ENCODE measurements at regions not wholly inside any gene's neighbourhood (a gene's known extent, or its start where the extent isn't known, plus 50 kb on each side); places are given as distances from the start of the nearest gene placed in this dataset.

DNA sequence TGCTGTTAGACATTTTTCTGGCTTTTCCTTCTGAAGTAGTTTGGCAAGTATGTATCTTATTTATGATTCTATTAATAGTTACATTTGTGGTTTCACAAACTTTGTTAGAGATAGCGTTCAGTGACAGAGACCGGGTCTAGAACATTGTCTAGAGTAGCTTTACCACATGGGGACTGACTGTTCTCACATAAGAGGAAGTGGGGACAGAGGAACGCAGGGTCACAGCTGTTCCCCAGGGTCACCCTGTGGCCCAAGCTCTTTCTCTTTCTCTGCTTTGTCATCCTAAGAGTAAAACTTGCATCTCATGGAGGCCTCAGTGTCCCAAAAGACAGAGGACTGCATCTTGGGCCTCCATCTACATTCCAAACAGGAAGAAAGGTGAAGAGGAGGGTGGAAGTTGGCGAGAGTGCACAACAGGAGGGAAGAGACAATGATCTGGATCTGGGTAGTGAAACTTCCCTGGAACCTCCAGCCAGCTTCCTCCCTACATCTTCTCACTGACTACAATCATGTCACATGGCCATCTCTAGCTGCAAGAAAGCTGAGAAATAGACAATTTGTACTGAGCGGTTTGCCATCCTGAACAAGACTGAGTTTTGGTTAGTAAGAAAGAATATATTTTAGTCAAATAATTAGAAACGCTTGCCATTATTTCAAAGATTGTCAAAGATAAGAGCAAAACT, 645.8 kb upstream of the ARID1B start:
- no peak for DNase-seq (ENCODE audit: low spot score)

DNA sequence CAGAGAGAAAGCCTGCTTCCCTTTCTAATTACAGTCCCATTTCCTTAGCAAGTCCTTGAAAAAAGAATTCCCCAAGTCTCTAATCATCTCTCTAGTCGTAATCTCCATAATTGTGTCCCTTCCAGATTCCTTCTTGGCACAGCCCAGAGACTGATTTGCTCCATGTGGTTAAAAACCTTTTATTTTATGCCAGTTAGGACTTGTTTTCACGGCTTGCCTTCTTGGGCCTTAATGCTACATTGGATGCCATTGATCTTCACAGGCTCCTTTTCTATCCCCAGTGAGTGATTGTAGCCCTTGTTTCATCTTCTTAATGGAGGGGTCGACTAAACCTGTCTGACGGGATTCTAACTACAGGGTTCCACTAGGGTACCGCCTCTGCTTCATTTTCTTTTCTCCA, 650.6 kb upstream of the ARID1B start:
- no peak for DNase-seq (ENCODE audit: low spot score)

DNA sequence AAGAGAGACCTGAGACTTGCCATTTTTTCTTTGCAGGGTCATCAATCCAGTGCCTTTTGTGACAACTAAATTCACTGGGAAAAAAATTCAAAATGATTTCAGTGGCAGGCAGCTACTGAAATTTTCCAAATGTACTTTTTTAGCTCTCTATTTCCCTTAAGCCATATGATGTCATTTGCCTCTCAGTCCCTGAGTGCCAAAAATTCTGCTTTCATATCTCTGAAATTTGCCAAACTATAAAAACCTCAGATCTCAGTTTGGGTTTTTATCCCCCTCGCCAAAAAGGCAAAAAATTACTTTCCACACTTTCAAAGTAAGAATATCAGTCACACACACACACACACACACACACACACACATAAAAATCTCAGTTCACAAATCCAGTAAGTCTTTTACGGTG, 651.3 kb upstream of the ARID1B start:
- DNase-seq (ENCODE audit: low spot score) = no peak

DNA sequence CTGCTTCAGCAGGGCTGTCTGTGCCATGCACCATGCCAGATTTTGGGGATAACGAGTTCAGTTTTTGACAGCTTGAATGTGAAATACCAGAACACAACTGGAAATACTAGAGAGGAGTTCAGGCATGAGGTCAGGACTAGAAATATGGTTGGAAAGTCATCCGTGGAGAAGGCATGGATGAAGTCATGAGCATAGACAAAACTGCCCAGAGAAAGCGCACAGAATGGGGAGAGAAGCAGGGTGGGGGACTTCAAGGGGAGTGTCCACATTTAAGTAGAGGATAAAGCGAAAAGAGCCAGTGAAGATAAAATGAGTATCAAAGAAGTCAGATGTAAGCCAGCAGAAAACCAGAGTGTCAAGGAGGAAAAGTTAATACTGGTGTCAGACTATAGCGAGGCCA, 653.4 kb upstream of the ARID1B start:
- DNase-seq (ENCODE audit: low spot score) = no peak

DNA sequence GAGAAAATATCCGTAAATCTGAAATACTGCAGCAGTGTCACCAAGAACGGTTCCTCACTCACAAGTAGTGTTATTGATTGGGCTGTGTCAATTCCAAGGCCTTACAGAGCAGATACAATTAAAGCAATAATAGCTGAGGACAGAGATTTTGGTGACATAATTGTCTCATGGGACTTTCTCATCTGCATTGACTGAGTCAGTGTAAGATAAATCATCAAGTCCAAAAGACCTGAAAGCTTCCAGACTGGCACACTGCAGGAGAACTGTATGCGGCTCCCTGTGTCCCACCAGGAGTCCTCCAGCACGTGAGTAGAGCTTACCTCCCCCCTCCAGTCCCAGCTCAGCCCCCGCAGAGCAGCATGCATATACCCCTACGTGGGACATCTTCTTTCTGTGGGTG, 655.2 kb upstream of the ARID1B start:
- no peak for DNase-seq (ENCODE audit: low spot score)

DNA sequence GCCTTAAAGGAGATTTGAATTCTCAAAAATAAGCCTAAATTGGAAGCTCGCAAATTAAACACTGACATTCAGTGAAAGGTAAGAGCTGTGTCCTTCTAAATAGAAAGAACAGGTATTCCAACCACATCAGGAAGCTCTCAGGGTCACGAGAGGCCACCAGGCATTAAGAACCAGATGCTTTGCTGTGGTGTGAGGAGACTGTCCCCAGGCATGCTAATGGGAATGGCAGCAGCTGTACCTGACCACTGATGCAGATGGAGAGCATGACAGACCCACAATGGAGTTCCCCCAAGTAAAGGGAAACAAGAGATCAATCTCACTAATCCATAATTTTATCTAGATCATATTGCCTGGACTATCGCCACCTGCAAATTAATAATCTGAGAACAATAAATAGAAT, 658.9 kb upstream of the NOX3 start:
- no peak for DNase-seq (ENCODE audit: low spot score)

DNA sequence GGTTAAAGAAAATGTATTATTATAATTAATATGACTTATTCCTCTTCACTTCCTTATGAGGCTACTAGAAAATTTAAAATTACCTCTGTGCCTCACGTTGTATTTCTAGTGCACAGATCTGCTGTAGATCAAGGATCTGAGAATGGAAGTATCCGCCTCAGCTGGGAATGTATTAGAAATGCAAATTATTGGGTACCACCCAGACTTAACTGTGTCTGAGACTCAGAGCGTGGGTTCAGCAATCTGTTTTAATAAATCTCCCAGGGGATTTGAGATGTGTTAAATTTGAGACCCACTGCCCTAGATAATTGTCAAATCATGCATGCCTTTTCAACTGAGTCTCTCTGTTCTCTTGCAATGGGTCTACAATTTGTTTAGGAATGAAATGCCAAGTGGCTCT, 658.0 kb upstream of the NOX3 start:
- DNase-seq (ENCODE audit: low spot score) = no peak

DNA sequence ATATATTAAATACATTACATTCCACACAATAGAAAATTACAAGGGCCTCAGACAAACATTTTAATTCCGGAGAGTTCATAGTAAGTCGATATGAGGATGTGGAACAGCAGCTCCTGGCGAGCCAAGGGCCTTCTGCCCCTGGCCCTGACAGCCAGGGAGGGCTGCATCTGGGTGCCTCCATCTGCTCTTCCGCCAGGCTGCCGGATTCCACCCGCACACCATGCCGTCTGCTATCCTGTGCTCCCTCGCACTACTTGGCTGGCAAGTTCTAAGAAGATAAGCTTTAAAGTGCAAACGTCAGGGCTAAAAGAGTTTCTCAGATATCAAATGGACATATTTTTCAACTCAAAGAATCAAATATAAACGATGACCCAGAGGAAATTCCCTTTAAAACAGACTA, 656.3 kb upstream of the NOX3 start:
- no peak for DNase-seq (ENCODE audit: low spot score)

DNA sequence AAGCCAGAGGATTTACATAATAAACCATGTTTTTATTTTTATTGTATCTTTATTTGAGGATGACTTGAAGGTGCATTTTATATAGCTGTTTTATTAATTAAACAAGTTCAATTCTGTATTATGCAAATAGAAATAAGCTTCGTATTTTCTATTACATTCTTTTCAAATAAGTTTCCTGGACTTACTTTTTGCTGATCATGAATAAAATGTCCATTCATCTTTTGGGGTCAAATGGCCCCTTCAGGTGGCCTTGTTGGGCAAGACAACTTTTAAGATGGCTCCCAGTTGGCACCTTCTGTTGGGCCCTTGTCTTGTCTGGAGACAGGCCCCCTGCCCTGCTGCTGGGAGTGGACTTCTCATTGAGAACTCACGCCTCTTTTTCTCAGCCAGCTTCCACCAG, 654.6 kb upstream of the NOX3 start:
- DNase-seq (ENCODE audit: low spot score) = no peak

DNA sequence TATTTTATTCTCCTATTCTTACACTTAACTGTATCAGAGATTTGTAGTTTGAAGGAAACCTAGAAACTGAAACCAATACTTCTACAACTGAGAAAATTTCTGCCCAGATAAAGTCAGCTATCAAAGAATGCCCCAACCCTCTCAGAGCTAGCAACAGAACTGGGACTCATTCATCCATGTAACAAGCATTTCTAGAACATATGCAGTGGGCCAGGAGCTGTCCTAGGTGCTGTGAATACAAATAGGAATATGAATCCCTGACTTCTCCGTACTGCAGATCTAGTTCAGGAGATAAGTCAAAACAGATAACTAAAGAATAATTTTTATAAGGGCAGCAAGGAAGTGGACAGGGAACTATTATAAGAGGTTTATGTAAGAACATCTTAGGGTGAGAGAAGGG, 654.1 kb upstream of the NOX3 start:
- no peak for DNase-seq (ENCODE audit: low spot score)

DNA sequence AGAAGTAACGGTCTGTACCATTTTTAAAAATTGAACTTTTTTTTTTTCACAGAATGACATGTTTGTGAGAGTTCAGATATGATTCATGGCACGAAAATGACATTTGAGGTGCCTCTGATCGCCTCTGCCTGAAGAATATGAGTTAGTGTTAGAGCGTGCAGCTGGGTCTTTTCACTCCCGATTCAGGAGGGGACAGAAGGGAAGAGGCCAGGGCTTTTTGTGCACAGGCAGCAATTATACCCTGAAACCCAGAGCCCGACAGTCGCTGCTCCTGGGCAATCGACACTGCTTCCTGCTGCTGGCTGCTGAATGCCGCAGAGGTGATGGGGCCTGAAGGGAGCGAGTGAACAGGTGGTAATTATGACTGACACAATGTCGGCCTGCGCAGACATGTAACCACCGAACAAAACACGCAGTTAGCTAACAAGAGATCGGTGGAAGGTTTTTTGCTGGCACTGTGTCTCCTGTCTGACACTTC, 652.0 kb upstream of the NOX3 start:
- DNase-seq (ENCODE audit: low spot score) = no peak

DNA sequence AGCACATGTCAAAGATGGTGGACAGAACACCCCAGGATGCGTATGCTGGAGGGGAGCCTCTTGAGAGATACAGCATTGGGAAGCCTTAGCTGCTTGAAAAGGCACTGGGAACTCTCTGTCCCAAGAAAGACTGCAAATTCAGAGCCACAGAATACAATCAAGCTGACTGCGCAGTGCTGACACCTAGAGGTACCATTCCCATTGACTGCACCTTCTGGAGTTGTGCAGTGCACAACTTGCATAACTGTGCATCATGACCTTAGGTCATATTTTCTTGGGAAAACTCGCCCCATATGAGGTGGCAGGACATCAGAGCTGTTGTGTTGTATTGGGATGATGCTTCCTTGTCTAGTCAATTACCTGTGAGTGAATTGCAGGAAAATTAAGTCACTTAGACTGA, 646.5 kb upstream of the NOX3 start:
- no peak for DNase-seq (ENCODE audit: low spot score)

DNA sequence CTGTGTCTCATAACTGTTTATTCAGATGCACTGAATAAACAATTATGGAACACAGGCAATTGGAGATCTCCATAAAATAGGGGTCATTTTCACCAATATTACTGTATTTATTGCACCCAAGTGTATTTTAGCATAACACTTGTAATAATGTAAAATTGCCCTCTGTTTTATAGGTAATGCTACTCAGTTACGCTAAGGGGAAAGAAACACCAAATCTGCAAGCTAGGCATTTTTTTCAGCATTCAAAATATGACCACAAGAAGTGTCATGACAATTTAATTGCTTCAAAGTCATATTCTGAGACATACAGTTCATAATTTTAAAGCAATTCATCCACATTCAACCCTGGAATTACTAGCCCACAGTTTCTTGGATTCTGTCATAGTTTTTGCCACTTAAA, 643.2 kb upstream of the NOX3 start:
- no peak for DNase-seq (ENCODE audit: low spot score)

DNA sequence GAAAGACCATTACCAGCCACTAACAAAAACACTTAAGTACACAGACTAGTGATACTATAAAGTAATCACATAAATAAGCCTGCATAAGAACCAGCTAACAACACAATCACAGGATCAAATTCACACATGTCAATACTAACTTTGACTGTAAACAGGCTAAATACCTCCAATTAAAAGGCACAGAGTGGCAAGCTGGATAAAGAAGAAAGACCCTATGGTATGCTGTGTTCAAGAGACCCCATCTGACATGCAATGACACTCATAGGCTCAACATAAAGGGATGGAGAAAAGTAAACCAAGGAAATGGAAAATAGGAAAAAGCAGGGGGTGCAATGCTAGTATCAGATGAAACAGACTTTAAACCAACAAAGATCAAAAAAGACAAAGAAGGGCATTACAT, 631.8 kb upstream of the NOX3 start:
- DNase-seq (ENCODE audit: low spot score) = no peak

DNA sequence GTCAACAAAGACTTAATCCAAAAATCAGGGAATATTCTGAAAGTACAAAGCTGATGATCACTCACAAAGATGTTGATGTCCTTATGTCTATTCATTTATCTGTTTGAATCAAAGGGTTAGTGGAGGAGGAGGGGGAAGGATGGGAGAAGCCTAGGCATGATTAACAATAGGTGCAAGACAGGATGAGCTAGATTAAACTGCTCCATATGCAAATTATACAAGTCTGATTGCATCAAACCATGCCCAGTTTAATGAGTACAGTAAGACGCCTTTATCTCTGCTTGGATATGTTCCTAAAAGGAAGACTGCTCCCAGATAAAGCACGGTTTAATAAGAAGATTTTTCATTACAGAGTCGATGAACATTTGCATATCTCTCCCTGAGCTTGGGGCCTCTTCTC, 626.4 kb upstream of the NOX3 start:
- no peak for DNase-seq (ENCODE audit: low spot score)

DNA sequence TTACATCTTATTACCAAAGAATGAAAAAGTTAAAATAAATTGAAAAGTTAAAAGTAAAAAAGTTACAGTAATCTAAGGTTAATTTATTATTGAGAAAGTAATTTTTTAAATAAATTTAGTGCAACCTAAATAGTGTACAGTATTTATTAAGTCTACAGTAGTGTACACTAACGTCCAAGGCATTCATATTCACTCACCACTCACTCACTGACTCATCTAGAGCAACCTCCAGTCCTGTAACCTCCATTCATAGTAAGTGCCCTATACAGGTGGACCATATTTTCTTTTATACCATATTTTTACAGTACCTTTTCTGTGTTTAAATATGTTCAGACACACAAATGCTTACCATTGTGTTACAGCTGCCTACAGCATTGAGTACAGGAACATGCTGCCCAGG, 624.7 kb upstream of the NOX3 start:
- DNase-seq (ENCODE audit: low spot score) = no peak

DNA sequence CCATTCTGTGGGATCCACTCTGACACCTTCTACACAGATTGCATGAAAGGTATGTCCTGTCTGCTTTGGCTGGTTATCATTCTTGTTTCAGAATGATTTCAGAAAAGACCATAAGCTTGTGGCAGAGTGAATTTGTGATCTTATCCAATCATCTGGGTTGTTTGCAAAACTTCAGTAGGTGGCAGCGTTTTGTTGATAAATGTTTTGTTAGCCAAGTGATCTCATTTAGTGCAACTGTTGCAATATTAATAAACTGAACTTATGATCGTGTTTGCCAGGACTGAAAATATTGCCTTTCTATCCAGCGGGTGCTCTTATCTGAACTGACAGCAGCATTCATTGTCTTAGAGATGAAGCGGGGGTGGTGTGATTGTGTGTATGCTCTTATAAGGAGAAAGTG, 613.2 kb upstream of the NOX3 start:
- DNase-seq (ENCODE audit: low spot score) = no peak

DNA sequence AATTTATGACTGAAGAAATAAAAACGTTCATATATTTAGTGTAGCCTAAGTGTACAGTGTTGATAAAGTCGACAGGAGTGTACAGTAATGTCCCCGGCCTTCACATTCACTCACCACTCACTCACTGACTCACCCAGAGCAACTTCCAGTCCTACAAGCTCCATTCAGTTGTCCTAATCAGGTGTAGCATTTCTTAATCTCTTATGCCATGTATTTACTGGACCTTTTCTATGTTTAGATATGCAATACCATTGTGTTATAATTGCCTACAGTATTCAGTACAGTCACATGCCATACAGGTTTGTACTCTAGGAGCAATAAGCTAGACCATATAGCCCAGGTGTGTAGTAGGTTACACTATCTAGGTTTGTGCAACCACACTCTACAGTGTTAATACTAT, 610.2 kb upstream of the NOX3 start:
- no peak for DNase-seq (ENCODE audit: low spot score)

DNA sequence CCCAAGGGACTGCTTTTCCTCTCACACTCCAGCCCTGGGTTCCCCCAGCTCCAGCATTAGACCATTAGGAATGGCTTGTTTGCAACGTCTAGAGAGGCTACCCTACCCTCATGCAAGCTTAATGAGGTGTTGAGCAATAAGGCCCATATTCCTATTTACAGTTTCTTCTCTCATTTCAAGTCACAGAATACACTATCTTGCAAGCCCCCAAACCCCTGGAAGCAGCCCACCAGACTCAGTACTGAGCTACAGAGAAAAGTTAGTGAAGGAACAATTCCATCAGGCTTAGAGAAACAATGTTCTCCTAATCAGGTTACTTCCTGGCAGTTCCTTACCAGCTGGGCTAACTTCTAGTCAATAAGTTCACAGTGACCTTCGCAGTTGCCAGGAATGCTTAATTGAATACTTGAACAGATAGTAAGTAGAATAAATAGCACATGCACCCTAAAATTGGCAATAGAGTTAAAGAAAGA, 606.5 kb upstream of the NOX3 start:
- no peak for DNase-seq (ENCODE audit: low spot score)

DNA sequence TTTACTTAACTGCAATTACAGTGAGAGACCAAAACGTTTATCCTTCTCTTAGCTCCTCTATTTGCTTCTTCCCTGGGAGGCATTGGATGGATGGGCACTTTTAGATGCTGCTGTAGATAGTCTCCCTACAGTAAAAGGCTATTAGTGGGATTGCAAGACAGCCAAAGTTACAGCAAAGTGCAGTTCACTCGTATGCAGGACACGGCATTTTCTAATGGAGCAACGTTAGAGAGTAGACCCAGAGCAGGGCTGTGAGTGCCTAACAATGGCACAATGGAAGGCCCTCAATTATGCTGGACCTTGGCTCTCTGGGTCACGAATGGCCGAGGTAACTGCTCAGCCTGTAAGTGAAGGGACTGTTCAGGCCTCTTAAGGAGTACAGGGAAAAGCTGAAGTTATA, 605.8 kb upstream of the NOX3 start:
- DNase-seq (ENCODE audit: low spot score) = no peak

DNA sequence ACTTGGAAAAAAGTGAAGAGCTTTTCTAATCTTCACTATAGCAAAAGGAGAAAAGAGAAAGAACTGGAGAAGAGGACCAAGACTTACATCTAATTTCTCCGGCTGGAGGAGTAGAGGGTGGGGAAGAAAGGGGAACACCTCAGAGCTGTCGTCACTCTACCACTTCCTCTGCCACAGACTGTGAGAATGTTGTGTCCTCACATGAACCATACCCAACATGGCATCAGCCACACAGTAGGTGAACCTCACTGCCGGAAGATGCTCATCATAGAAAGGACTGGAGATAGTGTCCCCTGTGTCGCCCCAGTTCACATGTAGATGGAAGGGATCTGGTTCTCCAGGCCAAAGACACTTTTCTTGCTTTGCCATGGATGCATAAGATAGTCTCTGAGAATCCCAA, 604.4 kb upstream of the NOX3 start:
- peak; percentile 1 for DNase-seq (ENCODE audit: low spot score)

DNA sequence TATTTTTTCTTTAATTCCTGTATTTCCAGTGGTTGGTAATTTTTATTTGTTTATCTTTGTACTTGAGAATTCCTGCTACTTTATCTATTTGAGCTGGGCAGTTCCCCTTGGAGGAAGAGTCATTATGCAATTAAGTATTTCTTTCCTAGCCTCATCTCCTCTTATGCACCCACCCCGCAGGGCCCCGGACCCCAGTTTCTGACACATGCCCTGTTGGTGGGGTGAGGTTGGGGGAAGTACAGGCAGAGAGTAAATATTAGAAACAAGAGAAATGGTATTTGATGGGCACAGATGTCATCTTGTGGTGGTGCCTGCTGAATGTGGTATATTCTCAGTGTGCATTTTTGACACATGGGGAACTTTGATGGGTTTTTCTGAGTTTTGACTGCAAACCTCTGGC, 602.7 kb upstream of the NOX3 start:
- no peak for DNase-seq (ENCODE audit: low spot score)

DNA sequence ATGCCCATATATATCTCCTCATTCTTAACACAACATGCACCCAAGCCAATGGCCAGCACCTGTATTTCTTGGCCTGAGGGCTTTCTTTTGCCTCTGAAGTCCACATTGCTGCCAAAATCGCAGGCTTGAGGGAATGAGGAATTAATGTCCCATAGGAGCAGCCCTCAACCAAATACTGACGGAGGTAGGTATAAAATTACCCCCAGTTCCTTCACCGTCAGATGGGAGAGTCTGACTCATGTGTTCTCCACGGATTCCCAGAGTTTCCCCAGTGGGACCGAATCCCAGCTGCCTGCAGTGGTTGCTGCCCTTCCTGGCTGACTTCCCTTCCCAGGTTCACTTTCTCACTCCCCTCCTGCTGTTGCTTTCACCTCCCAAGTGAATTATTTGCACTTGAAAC, 602.2 kb upstream of the NOX3 start:
- DNase-seq (ENCODE audit: low spot score) = no peak

DNA sequence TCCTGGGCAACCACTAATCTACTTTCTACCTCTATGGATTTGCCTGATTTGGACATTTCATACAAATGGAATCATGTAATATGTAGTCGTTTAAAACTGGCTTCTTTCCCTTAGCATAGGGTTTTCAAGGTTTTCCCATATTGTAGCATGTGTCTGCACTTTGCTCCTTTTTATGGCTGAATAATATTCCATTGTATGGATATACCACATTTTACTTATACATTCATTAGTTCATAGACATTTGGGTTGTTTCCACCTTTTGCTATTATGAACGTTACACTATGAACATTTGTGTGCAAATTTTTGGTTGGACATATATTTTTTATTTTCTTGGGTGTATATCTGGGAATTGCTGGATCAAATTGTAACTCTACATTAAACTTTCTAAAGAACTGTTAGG, 600.4 kb upstream of the NOX3 start:
- no peak for DNase-seq (ENCODE audit: low spot score)

DNA sequence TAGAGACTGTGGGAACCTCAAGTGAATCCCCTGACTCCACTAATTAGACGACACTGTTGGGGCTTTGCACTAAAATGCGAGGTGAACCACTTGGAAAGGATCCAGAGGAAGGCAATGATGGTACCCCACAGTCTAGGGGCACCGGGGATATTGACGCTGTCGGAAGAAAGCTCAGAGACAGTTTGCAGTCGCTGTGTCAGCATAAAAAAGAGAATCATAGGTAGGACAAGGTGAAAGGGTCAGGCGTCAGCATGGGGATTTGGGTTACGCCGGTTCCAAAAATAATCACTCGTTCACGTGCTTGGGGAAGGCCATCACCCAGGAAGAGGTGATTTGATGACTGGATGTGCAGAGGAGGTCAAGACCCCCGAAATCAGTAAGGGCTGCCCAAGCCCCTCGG, 598.0 kb upstream of the NOX3 start:
- no peak for DNase-seq (ENCODE audit: low spot score)
